Sigmoid colon (tissue), 6 donors: ENCODE measurements at regions not wholly inside any gene's neighbourhood (a gene's known extent, or its start where the extent isn't known, plus 50 kb on each side); places are given as distances from the start of the nearest gene placed in this dataset.
"Not testable (repeated sequence)": the region's sequence is repeated elsewhere in the genome, so short reads cannot be mapped to it uniquely, and the experiment has no call there.

Experiments used
- DNase-seq: peaks from one replicate; pipeline ENCODE4 v3.0.0-alpha.2; 2019
- H3K27ac ChIP-seq, 4 donors: fragments of 200-600 bp; sonication (generic); one replicate each; pipeline ENCODE4 v1.5.1; 2016 to 2019; ENCODE audit warnings: mild to moderate bottlenecking in 1 of 4
- H3K27me3 ChIP-seq, 3 donors: fragments of 200-600 bp; sonication (generic); one replicate each; pipeline ENCODE4 v1.5.1; 2019; ENCODE audit warnings: mild to moderate bottlenecking in 1 of 3
- H3K36me3 ChIP-seq, 4 donors: fragments of 200-600 bp; sonication (generic); one replicate each; pipeline ENCODE4 v1.5.1; 2016 to 2019
- H3K4me1 ChIP-seq, 4 donors: fragments of 200-600 bp; sonication (generic); one replicate each; pipeline ENCODE4 v1.5.1; 2017 to 2019
- H3K4me3 ChIP-seq, 4 donors: fragments of 200-600 bp; sonication (generic); one replicate each; pipeline ENCODE4 v1.5.1; 2017 to 2019; ENCODE audit warnings: mild to moderate bottlenecking in 2 of 4, moderate library complexity in 1 of 4
- H3K9me3 ChIP-seq, 4 donors: fragments of 200-600 bp in 3 of 4; sonication (generic) in 3 of 4; one replicate each; pipeline versions ENCODE4 v1.5.1 to v1.6.1; 2013 to 2019
- WGBS, 2 donors: extraction: QIAGEN DNeasy Blood & Tissue Kit; methylation state at CpG; one replicate each; pipeline ENCODE4 v1.1.7; 2013; 5-methylcytosine and 5-hydroxymethylcytosine counted together
- intact Hi-C: fragments of 100-400 bp; cut with DNase I; formaldehyde crosslinking; loops from one replicate; pipeline ENCODE4 v1.15.1; 2023
- donor health status: healthy with polysubstance abuse.
- donor health status: healthy.

GRCh38 chr15:20628538-20628937 is 86.9 kb upstream of the GOLGA6L6 start:
- H3K4me1 ChIP-seq, H3K36me3 ChIP-seq, intact Hi-C loops, H3K27me3 ChIP-seq, H3K9me3 ChIP-seq, H3K4me3 ChIP-seq, DNase-seq, H3K27ac ChIP-seq: not testable (repeated sequence)
- 77 to 92% methylated on average over 11 of the region's 30 CpGs for WGBS, 2 donors

DNA sequence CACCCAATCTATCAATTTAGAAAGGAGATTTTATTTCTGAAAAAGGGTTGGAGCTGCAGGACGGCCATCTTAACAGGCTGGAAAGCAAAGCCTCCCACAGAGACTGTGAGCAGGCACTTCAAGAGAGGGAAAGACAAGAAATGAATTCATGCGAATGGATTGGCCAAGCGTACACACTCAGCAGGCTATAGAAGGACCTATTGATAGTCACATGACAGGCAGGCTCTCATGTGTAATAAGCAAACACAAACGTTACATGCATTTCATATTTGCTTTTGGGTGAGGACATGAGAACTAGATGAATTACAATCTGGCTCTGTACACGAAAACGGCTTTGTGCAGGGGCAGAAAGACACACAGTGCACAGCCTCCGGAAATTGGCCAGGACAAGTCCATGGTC is 83.9 kb upstream of the GOLGA6L6 start:
- H3K4me1 ChIP-seq, DNase-seq, H3K4me3 ChIP-seq, H3K27me3 ChIP-seq, H3K36me3 ChIP-seq, H3K27ac ChIP-seq, H3K9me3 ChIP-seq, intact Hi-C loops: not testable (repeated sequence)
- WGBS, 2 donors = 46 to 78% methylated on average over 4 of the region's 7 CpGs

DNA sequence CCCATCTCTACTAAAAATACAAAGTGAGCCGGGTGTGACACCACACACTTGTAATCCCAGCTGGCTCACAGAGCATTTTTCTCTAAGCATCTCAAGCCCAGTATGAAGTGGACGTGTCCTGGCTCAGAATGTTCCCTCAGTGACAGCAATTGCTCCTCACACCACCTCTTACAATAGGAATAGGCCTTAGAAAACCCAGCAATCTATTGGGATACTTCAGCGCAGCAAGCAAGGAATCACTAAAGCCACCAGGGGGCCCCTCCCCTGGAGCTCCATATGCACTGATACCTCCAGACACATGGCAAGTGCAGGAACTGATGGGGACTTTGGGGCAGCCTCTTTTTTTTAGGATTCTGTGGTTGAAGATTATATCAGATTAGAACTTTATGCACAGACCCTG is 82.5 kb upstream of the GOLGA6L6 start:
- H3K36me3 ChIP-seq, H3K9me3 ChIP-seq, H3K4me1 ChIP-seq, H3K27me3 ChIP-seq, intact Hi-C loops, H3K4me3 ChIP-seq, H3K27ac ChIP-seq: not testable (repeated sequence)
- 57 to 76% methylated on average over 3 of the region's 3 CpGs for WGBS, 2 donors
- DNase-seq = peak; percentile 60

DNA sequence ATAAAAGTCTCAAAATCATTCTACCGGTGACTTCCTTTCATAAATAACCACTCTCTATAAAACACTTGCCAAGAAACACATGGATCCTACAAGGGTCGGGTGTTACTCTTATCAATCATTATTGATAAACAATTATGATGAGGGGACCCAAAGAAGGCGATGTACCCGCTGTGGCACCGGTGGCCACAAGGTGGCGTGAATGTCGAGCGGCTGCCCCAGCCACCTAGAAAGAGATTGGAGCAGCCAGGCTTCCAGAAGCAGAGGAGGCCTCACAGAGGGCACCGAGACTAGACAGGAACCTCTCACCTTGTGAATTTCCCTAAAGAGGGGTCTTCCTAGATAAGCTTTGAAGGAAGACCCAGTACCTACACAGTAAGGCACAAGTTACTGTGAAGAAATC is 80.5 kb upstream of the GOLGA6L6 start:
- H3K36me3 ChIP-seq, intact Hi-C loops, H3K27me3 ChIP-seq, H3K4me3 ChIP-seq, H3K27ac ChIP-seq, H3K4me1 ChIP-seq, H3K9me3 ChIP-seq, DNase-seq: not testable (repeated sequence)
- no CpG with 5 or more reads among the region's 9 CpGs for WGBS, 2 donors

DNA sequence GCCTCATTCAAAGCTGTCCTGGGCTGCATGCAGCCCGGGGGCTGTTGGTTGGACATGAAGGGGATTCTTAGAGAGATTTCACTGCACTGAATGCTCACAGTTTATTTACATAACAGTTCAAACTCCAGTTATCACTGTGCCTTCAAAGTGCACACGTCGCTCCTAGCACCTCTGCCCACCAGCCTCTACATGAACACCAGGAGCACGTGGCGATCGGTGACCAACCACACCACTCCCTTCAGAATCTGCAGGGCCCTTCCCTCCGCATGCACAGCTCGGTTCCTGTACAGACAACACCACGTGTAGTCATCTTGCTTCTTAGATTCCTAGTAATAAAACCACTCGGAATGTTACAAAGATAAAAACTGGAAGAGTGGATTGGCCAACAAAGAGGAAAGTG is 72.9 kb upstream of the GOLGA6L6 start:
- not testable (repeated sequence) for DNase-seq

DNA sequence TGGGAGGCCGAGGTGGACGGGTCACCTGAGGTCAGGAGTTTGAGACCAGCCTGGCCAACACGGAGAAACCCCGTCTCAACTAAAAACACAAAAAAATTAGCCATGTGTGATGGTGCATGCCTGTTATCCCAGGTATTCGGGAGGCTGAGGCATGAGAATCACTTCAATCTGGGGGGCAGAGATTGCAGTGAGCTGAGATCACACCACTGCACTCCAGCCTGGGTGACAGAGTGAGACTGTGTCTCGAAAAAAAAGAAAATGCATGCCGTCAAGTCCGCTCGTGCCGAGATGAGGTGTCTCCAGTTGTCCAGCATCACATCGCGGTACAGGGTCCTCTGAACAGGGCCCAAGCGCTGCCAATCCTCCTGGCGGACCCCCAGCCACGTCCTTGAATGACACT is 71.2 kb upstream of the GOLGA6L6 start:
- 82 to 89% methylated on average over 14 to 15 of the region's 15 CpGs for WGBS, 2 donors
- H3K9me3 ChIP-seq, intact Hi-C loops, H3K4me1 ChIP-seq, H3K27ac ChIP-seq, H3K36me3 ChIP-seq, DNase-seq, H3K4me3 ChIP-seq, H3K27me3 ChIP-seq: not testable (repeated sequence)

More for the DNA sequence above, 72.9 kb upstream of the GOLGA6L6 start:
- WGBS, 2 donors = 70 to 73% methylated on average over 8 to 9 of the region's 10 CpGs
- H3K36me3 ChIP-seq, intact Hi-C loops, H3K4me3 ChIP-seq, H3K27me3 ChIP-seq, H3K9me3 ChIP-seq, H3K4me1 ChIP-seq, H3K27ac ChIP-seq: not testable (repeated sequence)

DNA sequence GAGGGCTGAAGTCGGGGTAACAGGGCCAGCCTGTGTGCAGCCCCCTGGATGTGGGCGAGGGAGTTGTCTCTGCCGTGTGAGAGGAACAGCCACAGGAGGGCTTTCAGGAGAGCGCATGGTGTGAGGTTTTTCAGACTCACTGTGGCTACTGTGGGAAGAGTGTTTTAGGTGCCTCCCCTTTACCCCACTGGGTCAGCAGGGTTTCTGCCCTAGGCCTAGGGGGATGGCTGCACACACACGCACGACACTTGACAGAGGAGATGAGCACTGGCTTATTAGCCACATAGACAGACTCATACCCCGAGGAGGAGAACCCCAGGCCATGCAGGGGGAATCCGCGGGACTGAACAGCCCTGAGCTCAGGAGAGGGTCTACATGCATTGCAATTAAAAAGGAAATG is 70.8 kb upstream of the GOLGA6L6 start:
- H3K4me1 ChIP-seq, H3K36me3 ChIP-seq, DNase-seq, H3K27me3 ChIP-seq, intact Hi-C loops, H3K9me3 ChIP-seq, H3K27ac ChIP-seq, H3K4me3 ChIP-seq: not testable (repeated sequence)
- 89 to 92% methylated on average over 9 of the region's 9 CpGs for WGBS, 2 donors

- 84 to 85% methylated on average over 3 to 5 of the region's 11 CpGs for WGBS, 2 donors
- H3K27ac ChIP-seq, H3K36me3 ChIP-seq, H3K9me3 ChIP-seq, intact Hi-C loops, H3K4me1 ChIP-seq, H3K27me3 ChIP-seq, H3K4me3 ChIP-seq, DNase-seq: not testable (repeated sequence)
Observed at GRCh38 chr15:20611667-20612290, 70.2 kb upstream of the GOLGA6L6 start.

- H3K4me3 ChIP-seq, intact Hi-C loops, H3K4me1 ChIP-seq, H3K27me3 ChIP-seq, DNase-seq, H3K9me3 ChIP-seq, H3K27ac ChIP-seq, H3K36me3 ChIP-seq: not testable (repeated sequence)
- 89 to 90% methylated on average over 5 of the region's 9 CpGs for WGBS, 2 donors
Observed at GRCh38 chr15:20608179-20608578, 66.6 kb upstream of the GOLGA6L6 start.

DNA sequence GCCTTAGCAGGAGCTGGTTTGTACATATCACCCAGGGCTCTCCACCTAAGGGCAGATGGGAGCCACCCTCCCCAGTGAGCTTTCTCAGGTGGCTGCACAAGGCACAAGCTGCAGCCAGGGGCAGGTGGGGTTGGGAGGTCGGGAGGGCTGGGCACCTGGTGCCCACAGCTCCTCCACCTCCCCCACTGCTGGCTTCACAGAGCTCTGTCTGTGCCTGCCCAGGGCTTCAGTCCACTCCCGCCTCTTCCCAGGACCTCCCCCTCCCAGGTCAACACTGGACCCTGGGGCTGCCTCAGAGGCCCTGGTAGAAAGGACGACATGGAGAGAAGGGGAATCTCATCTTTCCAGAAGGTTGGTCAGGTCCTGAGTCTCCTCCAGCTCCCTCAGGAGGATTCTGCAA is 55.6 kb upstream of the GOLGA6L6 start:
- H3K27ac ChIP-seq, H3K4me3 ChIP-seq, H3K36me3 ChIP-seq, H3K27me3 ChIP-seq, H3K4me1 ChIP-seq, DNase-seq, H3K9me3 ChIP-seq, intact Hi-C loops: not testable (repeated sequence)
- WGBS, 2 donors = 54 to 65% methylated on average over 2 of the region's 3 CpGs

- intact Hi-C loops, H3K4me3 ChIP-seq, DNase-seq, H3K9me3 ChIP-seq, H3K27me3 ChIP-seq, H3K4me1 ChIP-seq, H3K36me3 ChIP-seq, H3K27ac ChIP-seq: not testable (repeated sequence)
- 79 to 80% methylated on average over 2 to 3 of the region's 5 CpGs for WGBS, 2 donors
Observed at GRCh38 chr15:20594219-20594618, 52.6 kb upstream of the GOLGA6L6 start.

GRCh38 chr15:20591936-20592335 is 50.3 kb upstream of the GOLGA6L6 start:
- intact Hi-C loops = not testable (repeated sequence)

More at GRCh38 chr15:20591936-20592335, 50.3 kb upstream of the GOLGA6L6 start:
- H3K27ac ChIP-seq, H3K4me3 ChIP-seq, H3K36me3 ChIP-seq, H3K4me1 ChIP-seq, DNase-seq, H3K27me3 ChIP-seq, H3K9me3 ChIP-seq: not testable (repeated sequence)
- 87 to 99% methylated on average over 5 of the region's 6 CpGs for WGBS, 2 donors
